ENCODE measurements at regions not wholly inside any gene's neighbourhood (a gene's known extent, or its start where the extent isn't known, plus 50 kb on each side); places are given as distances from the start of the nearest gene placed in this dataset.

- TF ChIP-seq ZBTB26 (tag by site-specific recombination; optimal IDR thresholded peaks at IDR 0.05) (no peak), ZNF560 (tag by site-specific recombination; IDR thresholded peaks at IDR 0.05; ENCODE audit: borderline replicate concordance) (no peak)
Observed at GRCh38 chr2:52193804-52194203, 1161.9 kb upstream of the NRXN1 start (continued).

- no peak for TF ChIP-seq ZNF488 (tag by site-specific recombination; IDR thresholded peaks at IDR 0.05)
- TF ChIP-seq MEIS1 (CRISPR knock-in tag; IDR thresholded peaks at IDR 0.05; ENCODE audit: borderline replicate concordance), result no peak
- no peak for TF ChIP-seq SCRT1 (tag by site-specific recombination; IDR thresholded peaks at IDR 0.05; ENCODE audit: borderline replicate concordance)
- no peak for TF ChIP-seq ZSCAN5A (tag by site-specific recombination; IDR thresholded peaks at IDR 0.05)
- TF ChIP-seq ZNF133 (tag by site-specific recombination; IDR thresholded peaks at IDR 0.05), result no peak
- no peak for TF ChIP-seq ZNF843 (tag by site-specific recombination; IDR thresholded peaks at IDR 0.05)
- no peak for TF ChIP-seq SCRT2 (tag by site-specific recombination; IDR thresholded peaks at IDR 0.05)
- TF ChIP-seq ZNF76 (tag by site-specific recombination; IDR thresholded peaks at IDR 0.05; ENCODE audit: borderline replicate concordance, low read depth), result no peak
- POLR2A ChIA-PET, result no interaction called here
- Histone ChIP-seq H3K4me3 (ENCODE audit: low read depth, low read length) (no peak overlapping the region), H3K36me3 (ENCODE audit: control insufficient read depth in 2 of 2, insufficient read depth in 1 of 2, low read length in 2 of 2) (no peaks in the 10 kb centered on the region), H3K27ac (ENCODE audit: extremely low read depth, low read depth, low read length) (no peak overlapping the region), H3K9me3 (ENCODE audit: control insufficient read depth, insufficient read depth, low read depth, low read length) (no peaks in the 10 kb centered on the region), H3K4me1 (ENCODE audit: control insufficient read depth, insufficient read depth, low read length) (no peaks in the 10 kb centered on the region)
- CTCF ChIA-PET, result no interaction called here
Observed at GRCh38 chr2:52192656-52193055, 1160.7 kb upstream of the NRXN1 start.

- POLR2A ChIA-PET, result no interaction called here
Observed at GRCh38 chr2:52181080-52181479, 1149.1 kb upstream of the NRXN1 start.

More at GRCh38 chr2:52181080-52181479, 1149.1 kb upstream of the NRXN1 start:
- H3K27ac ChIP-seq (ENCODE audit: extremely low read depth, low read depth, low read length), result no peak overlapping the region
- H3K36me3 ChIP-seq (ENCODE audit: control insufficient read depth in 2 of 2, insufficient read depth in 1 of 2, low read length in 2 of 2), result no peaks in the 10 kb centered on the region
- H3K4me1 ChIP-seq (ENCODE audit: control insufficient read depth, insufficient read depth, low read length), result no peaks in the 10 kb centered on the region
- no peak overlapping the region for H3K4me3 ChIP-seq (ENCODE audit: low read depth, low read length)
- CTCF ChIA-PET, result no interaction called here
- H3K9me3 ChIP-seq (ENCODE audit: control insufficient read depth, insufficient read depth, low read depth, low read length), result no peaks in the 10 kb centered on the region
- TF ChIP-seq ZNF692 (tag by site-specific recombination; IDR thresholded peaks at IDR 0.05) (no peak), ZBTB7A (tag by site-specific recombination; IDR thresholded peaks at IDR 0.05; ENCODE audit: low read depth) (no peak), ZNF133 (tag by site-specific recombination; IDR thresholded peaks at IDR 0.05) (no peak), ZNF560 (tag by site-specific recombination; IDR thresholded peaks at IDR 0.05; ENCODE audit: borderline replicate concordance) (no peak), OVOL3 (tag by site-specific recombination; IDR thresholded peaks at IDR 0.05) (no peak), ZFP69B (tag by site-specific recombination; IDR thresholded peaks at IDR 0.05) (no peak), SP7 (tag by site-specific recombination; IDR thresholded peaks at IDR 0.05) (no peak), ZNF792 (tag by site-specific recombination; IDR thresholded peaks at IDR 0.05) (no peak), ZNF658 (tag by site-specific recombination; IDR thresholded peaks at IDR 0.05) (no peak), MYNN (tag by site-specific recombination; IDR thresholded peaks at IDR 0.05; ENCODE audit: borderline replicate concordance) (no peak), ZBTB49 (tag by site-specific recombination; IDR thresholded peaks at IDR 0.05; ENCODE audit: low read depth) (no peak), ZNF266 (tag by site-specific recombination; IDR thresholded peaks at IDR 0.05; ENCODE audit: low read depth) (no peak), REPIN1 (tag by site-specific recombination; IDR thresholded peaks at IDR 0.05; ENCODE audit: low read depth) (no peak), SP3 (tag by site-specific recombination; IDR thresholded peaks at IDR 0.05) (no peak), ZNF704 (tag by site-specific recombination; IDR thresholded peaks at IDR 0.05) (no peak), ZNF155 (tag by site-specific recombination; IDR thresholded peaks at IDR 0.05) (no peak), ZFHX2 (tag by site-specific recombination; conservative IDR thresholded peaks at IDR 0.05) (no peak)
